Fibroblast of the aortic adventitia (primary cell): ENCODE measurements at regions not wholly inside any gene's neighbourhood (a gene's known extent, or its start where the extent isn't known, plus 50 kb on each side); places are given as distances from the start of the nearest gene placed in this dataset.

Experiments
- DNase-seq: peaks from one replicate; pipeline ENCODE4 v3.0.0-alpha.2; 2010; ENCODE audit warnings: low read depth
- H3K4me3 ChIP-seq: 2 replicates; pipeline ENCODE4 v1.5.1; 2011; ENCODE audit warnings: low read depth, mild to moderate bottlenecking, control low read depth, low read length, moderate library complexity
- CTCF ChIP-seq: IDR thresholded peaks from 2 replicates; pipeline ENCODE4 v1.5.1; 2011; ENCODE audit warnings: mild to moderate bottlenecking, low read length, control low read depth, inconsistent platforms; ENCODE audit not compliant: insufficient read depth

- no peak for DNase-seq
- no peak for TF ChIP-seq CTCF
- H3K4me3 ChIP-seq = no peak overlapping the region
Observed at GRCh38 chr12:17438141-17438540, 651.9 kb downstream of the RERGL start.

GRCh38 chr12:17416748-17417147, 673.2 kb downstream of the RERGL start:
- DNase-seq = no peak
- no peak overlapping the region for H3K4me3 ChIP-seq
- no peak for TF ChIP-seq CTCF

GRCh38 chr12:17414596-17414995, 675.4 kb downstream of the RERGL start:
- TF ChIP-seq CTCF = no peak
- H3K4me3 ChIP-seq = no peak overlapping the region
- no peak for DNase-seq

- no peak for TF ChIP-seq CTCF
Observed at GRCh38 chr12:17411662-17412061, 678.3 kb downstream of the RERGL start.

GRCh38 chr12:17388679-17389078, 701.3 kb downstream of the RERGL start:
- TF ChIP-seq CTCF = no peak
- no peak for DNase-seq
- no peak overlapping the region for H3K4me3 ChIP-seq

More at GRCh38 chr12:17411662-17412061, 678.3 kb downstream of the RERGL start:
- DNase-seq = no peak
- H3K4me3 ChIP-seq = no peak overlapping the region

- no peak overlapping the region for H3K4me3 ChIP-seq
- no peak for TF ChIP-seq CTCF
- DNase-seq = no peak
Observed at GRCh38 chr12:17383321-17383720, 706.7 kb downstream of the RERGL start.

GRCh38 chr12:17381211-17381610, 708.8 kb downstream of the RERGL start:
- DNase-seq = no peak
- no peak for TF ChIP-seq CTCF
- H3K4me3 ChIP-seq = no peak overlapping the region
